Smooth muscle cell (in vitro differentiated cells): ENCODE measurements at regions not wholly inside any gene's neighbourhood (a gene's known extent, or its start where the extent isn't known, plus 50 kb on each side); places are given as distances from the start of the nearest gene placed in this dataset.

Experiments
- DNase-seq: peaks from one replicate; lab custom pipeline; 2025; ENCODE audit not compliant: unreplicated experiment; lab: John Stamatoyannopoulos, UW
- H2AFZ ChIP-seq: fragments of 200-600 bp; sonication (generic); 2 replicates; pipeline ENCODE4 v1.6.0; 2016; ENCODE audit warnings: antibody characterized with exemption, low read depth, mild to moderate bottlenecking
- H3F3A ChIP-seq: fragments of 200-600 bp; sonication (generic); 2 replicates; pipeline ENCODE4 v1.6.0; 2017; ENCODE audit warnings: antibody characterized with exemption, low read depth
- H3K27ac ChIP-seq: fragments of 200-600 bp; sonication (generic); 2 replicates; pipeline ENCODE4 v1.5.1; 2016; ENCODE audit warnings: low read depth, mild to moderate bottlenecking
- H3K27me3 ChIP-seq: fragments of 200-600 bp; sonication (generic); 2 replicates; pipeline ENCODE4 v1.6.1; 2016; ENCODE audit warnings: low read depth, mild to moderate bottlenecking
- H3K36me3 ChIP-seq: fragments of 200-600 bp; sonication (generic); 2 replicates; pipeline ENCODE4 v1.5.1; 2016; ENCODE audit warnings: low read depth
- H3K4me1 ChIP-seq: fragments of 200-600 bp; sonication (generic); 2 replicates; pipeline ENCODE4 v1.5.1; 2016; ENCODE audit warnings: low read depth
- H3K4me2 ChIP-seq: fragments of 200-600 bp; sonication (generic); 2 replicates; pipeline ENCODE4 v1.6.0; 2016; ENCODE audit warnings: mild to moderate bottlenecking
- H3K4me3 ChIP-seq: fragments of 200-600 bp; sonication (generic); 2 replicates; pipeline ENCODE4 v1.5.1; 2016; ENCODE audit warnings: mild to moderate bottlenecking
- H3K79me2 ChIP-seq: fragments of 200-600 bp; sonication (generic); 2 replicates; pipeline ENCODE4 v1.6.0; 2016; ENCODE audit warnings: low read depth, mild to moderate bottlenecking
- H3K9ac ChIP-seq: fragments of 200-600 bp; sonication (generic); 2 replicates; pipeline ENCODE4 v1.6.0; 2016; ENCODE audit warnings: low read depth
- H3K9me3 ChIP-seq: fragments of 200-600 bp; sonication (generic); replicated peaks from 2 replicates; pipeline ENCODE4 v1.5.1; 2016; ENCODE audit warnings: low read depth
- H4K20me1 ChIP-seq: fragments of 200-600 bp; sonication (generic); 2 replicates; pipeline ENCODE4 v1.6.0; 2016; ENCODE audit warnings: low read depth
- CTCF ChIP-seq: fragments of 200-600 bp; sonication (generic); IDR thresholded peaks from 2 replicates; pipeline ENCODE4 v1.5.1; 2017; ENCODE audit warnings: borderline replicate concordance, mild to moderate bottlenecking, antibody characterized with exemption; ENCODE audit not compliant: insufficient read depth, poor library complexity, severe bottlenecking
- WGBS: methylation state at CpG from one replicate; pipeline ENCODE4 v1.1.7; 2016; ENCODE audit warnings: low lambda C conversion rate; 5-methylcytosine and 5-hydroxymethylcytosine counted together

DNA sequence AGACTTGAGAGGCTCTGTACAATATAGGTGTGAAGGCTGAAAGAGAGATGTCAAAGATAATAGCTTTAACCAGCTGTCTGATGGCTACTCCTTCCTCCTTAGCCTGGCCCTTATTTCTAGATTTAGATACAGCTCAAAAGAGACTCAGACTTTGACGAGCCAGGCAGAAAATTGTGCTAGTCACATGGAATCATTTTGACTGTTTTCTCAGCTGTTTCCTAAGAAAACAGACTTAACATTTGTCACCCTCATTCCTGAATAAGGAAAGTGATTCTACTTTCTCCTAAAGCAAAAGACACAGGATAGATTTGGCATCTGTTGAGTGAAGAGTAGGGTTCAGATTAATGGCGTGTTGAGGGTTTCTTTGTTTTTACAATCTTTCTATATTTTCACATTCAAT is 340.7 kb downstream of the DHX15 start:
- Histone ChIP-seq H3K36me3 (no peaks in the 10 kb centered on the region), H3K4me3 (no peak overlapping the region), H2AFZ (no peak overlapping the region), H3K27me3 (peaks cover 16% of the 10 kb centered on the region), H3K9me3 (no peaks in the 10 kb centered on the region), H4K20me1 (no peaks in the 10 kb centered on the region), H3K27ac (no peak overlapping the region), H3K9ac (no peak overlapping the region), H3K79me2 (no peaks in the 10 kb centered on the region), H3F3A (peaks cover 8% of the 10 kb centered on the region), H3K4me2 (no peak overlapping the region), H3K4me1 (peaks cover 12% of the 10 kb centered on the region)
- no peak for DNase-seq
- no peak for TF ChIP-seq CTCF
- WGBS, result 82% methylated on average over 2 of the region's 2 CpGs

DNA sequence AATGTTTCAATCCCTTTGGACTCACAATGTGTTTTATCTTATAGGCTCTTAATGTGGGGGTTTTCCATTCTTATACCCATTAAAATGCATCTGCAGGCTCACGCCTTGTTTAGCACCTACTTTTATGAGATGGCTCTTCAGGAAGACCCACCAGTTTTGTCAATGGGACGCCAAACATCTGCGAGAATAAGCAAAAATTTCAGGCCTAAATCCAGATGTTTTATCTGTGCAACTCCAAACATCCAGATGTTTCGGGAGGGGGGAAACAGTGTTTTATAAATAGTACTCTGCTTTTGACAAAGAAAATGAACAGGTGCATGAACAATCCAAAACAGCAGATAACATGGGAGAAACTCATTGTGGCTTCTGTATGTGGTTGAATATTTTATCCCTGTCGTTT is 342.8 kb downstream of the DHX15 start:
- Histone ChIP-seq H2AFZ (no peak overlapping the region), H3K27me3 (peaks cover 16% of the 10 kb centered on the region), H3F3A (peaks cover 8% of the 10 kb centered on the region), H4K20me1 (no peaks in the 10 kb centered on the region), H3K4me2 (no peak overlapping the region), H3K79me2 (no peaks in the 10 kb centered on the region), H3K36me3 (no peaks in the 10 kb centered on the region), H3K9ac (no peak overlapping the region), H3K4me3 (no peak overlapping the region), H3K9me3 (no peaks in the 10 kb centered on the region), H3K4me1 (peaks cover 12% of the 10 kb centered on the region), H3K27ac (no peak overlapping the region)
- 90% methylated on average over 5 of the region's 5 CpGs for WGBS
- TF ChIP-seq CTCF, result no peak
- no peak for DNase-seq

DNA sequence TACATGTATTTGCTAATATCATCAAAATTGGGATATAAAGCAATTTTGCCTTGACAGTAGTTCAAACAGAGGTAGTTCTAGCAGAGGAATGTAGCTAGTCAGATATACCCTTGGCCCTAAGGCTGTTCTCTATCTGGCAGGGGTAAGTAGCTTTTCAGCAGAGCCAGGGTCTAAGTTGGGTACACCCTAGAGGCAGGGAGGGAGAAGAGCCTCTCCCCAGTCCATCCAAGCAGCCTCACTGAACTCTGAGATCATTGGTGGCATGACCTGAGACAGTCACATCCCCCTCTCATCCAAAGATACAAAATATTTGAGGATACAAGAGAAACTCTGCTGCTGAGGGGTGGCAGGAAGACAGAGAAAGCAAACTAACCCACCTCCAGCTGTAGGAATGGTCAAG is 343.7 kb downstream of the DHX15 start:
- Histone ChIP-seq H3F3A (peaks cover 8% of the 10 kb centered on the region), H4K20me1 (no peaks in the 10 kb centered on the region), H3K4me3 (no peak overlapping the region), H3K36me3 (no peaks in the 10 kb centered on the region), H3K4me1 (peaks cover 12% of the 10 kb centered on the region), H2AFZ (no peak overlapping the region), H3K27me3 (peaks cover 16% of the 10 kb centered on the region), H3K9ac (no peak overlapping the region), H3K79me2 (no peaks in the 10 kb centered on the region), H3K9me3 (no peaks in the 10 kb centered on the region), H3K4me2 (no peak overlapping the region), H3K27ac (no peak overlapping the region)
- DNase-seq, result no peak
- TF ChIP-seq CTCF, result no peak

DNA sequence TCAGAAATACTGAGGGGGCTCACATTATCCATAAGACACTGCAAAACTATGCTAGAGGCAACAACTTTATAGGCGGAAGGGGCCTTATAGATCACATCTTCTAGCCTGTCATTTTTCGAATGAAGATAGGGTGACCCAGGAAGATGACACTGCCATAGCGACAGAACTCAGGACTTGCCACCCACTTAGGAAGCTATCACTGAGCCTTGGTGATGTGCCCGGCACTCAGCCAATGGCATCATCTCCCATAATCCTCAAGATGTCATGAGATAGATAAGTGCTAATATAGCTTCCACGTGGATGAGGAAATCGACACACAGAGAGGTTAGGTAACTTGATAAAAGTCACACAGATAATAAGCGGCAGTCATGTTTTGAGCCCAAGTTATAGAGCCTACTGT is 346.6 kb downstream of the DHX15 start:
- Histone ChIP-seq H3K9me3 (no peaks in the 10 kb centered on the region), H3K9ac (no peak overlapping the region), H3K27ac (no peak overlapping the region), H3K27me3 (peaks cover 16% of the 10 kb centered on the region), H3K4me1 (peaks cover 5% of the 10 kb centered on the region), H3K36me3 (no peaks in the 10 kb centered on the region), H3K4me2 (no peak overlapping the region), H4K20me1 (no peaks in the 10 kb centered on the region), H3K79me2 (no peaks in the 10 kb centered on the region), H3K4me3 (no peak overlapping the region), H3F3A (no peaks in the 10 kb centered on the region), H2AFZ (no peak overlapping the region)
- no peak for TF ChIP-seq CTCF
- no peak for DNase-seq
- WGBS, result 94% methylated on average over 7 of the region's 7 CpGs
